CD4-positive, alpha-beta memory T cell (primary cell): ENCODE measurements at regions not wholly inside any gene's neighbourhood (a gene's known extent, or its start where the extent isn't known, plus 50 kb on each side); places are given as distances from the start of the nearest gene placed in this dataset.

Experiments used
- CTCF ChIA-PET: fragments of 350-600 bp; sonication (Branson Sonifier 250); formaldehyde crosslinking; loops from one replicate; lab custom pipeline; 2021; ENCODE audit warnings: inconsistent platforms; ENCODE audit not compliant: partially characterized antibody; lab: Charles Lee
- POLR2A ChIA-PET: fragments of 350-600 bp; sonication (Branson Sonifier 250); formaldehyde crosslinking; loops from one replicate; lab custom pipeline; 2021; ENCODE audit not compliant: partially characterized antibody; lab: Charles Lee
- DNase-seq, 5 donors: peaks; one replicate each; pipeline versions ENCODE4 v3.0.0 to v3.0.0-alpha.2; 2020 to 2022; ENCODE audit warnings: mixed read lengths in 1 of 5
- H3K27ac ChIP-seq: one replicate; pipeline ENCODE4 v1.7.0; 2013; ENCODE audit warnings: low read depth, low read length
- H3K27me3 ChIP-seq: 2 replicates; pipeline ENCODE4 v1.7.0; 2013; ENCODE audit warnings: mild to moderate bottlenecking, low read length, moderate library complexity; ENCODE audit not compliant: insufficient read depth
- H3K36me3 ChIP-seq: 2 replicates; pipeline ENCODE4 v1.7.0; 2013; ENCODE audit warnings: mild to moderate bottlenecking, low read length, moderate library complexity; ENCODE audit not compliant: insufficient read depth
- H3K4me1 ChIP-seq: 2 replicates; pipeline ENCODE4 v1.7.0; 2013; ENCODE audit warnings: mild to moderate bottlenecking, low read length, moderate library complexity; ENCODE audit not compliant: insufficient read depth
- H3K4me3 ChIP-seq, 2 donors: one replicate each; pipeline ENCODE4 v1.7.0; 2013; ENCODE audit warnings: low read length in 2 of 2, mild to moderate bottlenecking in 1 of 2
- H3K9me3 ChIP-seq, 2 donors: one replicate each; pipeline ENCODE4 v1.7.0; 2013; ENCODE audit warnings: low read length in 2 of 2, control low read depth in 1 of 2; ENCODE audit not compliant: control insufficient read depth in 1 of 2
- H3K27ac Mint-ChIP-seq, 7 donors: one replicate each; pipeline ENCODE4 v1.8.0; 2020 to 2021; ENCODE audit warnings: mixed read lengths in 7 of 7, mild to moderate bottlenecking in 6 of 7, inconsistent platforms in 3 of 7, moderate library complexity in 3 of 7
- H3K27me3 Mint-ChIP-seq, 2 donors: one replicate each; pipeline ENCODE4 v1.8.0; 2020 to 2021; ENCODE audit warnings: mixed read lengths in 2 of 2
- H3K36me3 Mint-ChIP-seq, 2 donors: one replicate each; pipeline ENCODE4 v1.8.0; 2020 to 2021; ENCODE audit warnings: mixed read lengths in 2 of 2, inconsistent platforms in 1 of 2, mild to moderate bottlenecking in 1 of 2
- H3K4me1 Mint-ChIP-seq, 4 donors: one replicate each; pipeline ENCODE4 v1.8.0; 2020 to 2021; ENCODE audit warnings: mixed read lengths in 4 of 4, mild to moderate bottlenecking in 1 of 4
- H3K4me3 Mint-ChIP-seq, 8 donors: one replicate each; pipeline ENCODE4 v1.8.0; 2020 to 2021; ENCODE audit warnings: mixed read lengths in 8 of 8, mild to moderate bottlenecking in 7 of 8, moderate library complexity in 6 of 8, inconsistent platforms in 3 of 8
- H3K9me3 Mint-ChIP-seq, 8 donors: one replicate each; pipeline ENCODE4 v1.8.0; 2020 to 2021; ENCODE audit warnings: mixed read lengths in 8 of 8, mild to moderate bottlenecking in 5 of 8, inconsistent platforms in 3 of 8, moderate library complexity in 1 of 8
- intact Hi-C: fragments of 100-400 bp; cut with micrococcal nuclease; formaldehyde crosslinking; loops from one replicate; pipeline ENCODE4 v1.15.1; 2023

GRCh38 chr16:56120447-56121155 is 70.7 kb upstream of the GNAO1 start:
- Histone ChIP-seq H3K27me3 (peaks cover 6% of the 10 kb centered on the region), H3K36me3 (no peaks in the 10 kb centered on the region), H3K9me3 (no peaks in the 10 kb centered on the region), H3K4me1 (no peaks in the 10 kb centered on the region), H3K27ac (no peak overlapping the region), H3K4me3 (no peak overlapping the region)
- CTCF ChIA-PET, result no interaction called here
- POLR2A ChIA-PET, result no interaction called here
- H3K27me3 Mint-ChIP-seq, result peaks cover 0 to 12% of the 10 kb centered on the region in 2 donors
- DNase-seq, result no peak
- H3K36me3 Mint-ChIP-seq, result no peaks in the 10 kb centered on the region
- peaks cover 0 to 2% (median 0%) of the 10 kb centered on the region in 4 donors for H3K4me1 Mint-ChIP-seq
- no peaks in the 10 kb centered on the region for H3K9me3 Mint-ChIP-seq
- H3K4me3 Mint-ChIP-seq, result no peak overlapping the region
- intact Hi-C loops, result no loop called here
- no peak overlapping the region for H3K27ac Mint-ChIP-seq

GRCh38 chr16:56119133-56119532 is 72.2 kb upstream of the GNAO1 start:
- H3K9me3 ChIP-seq, result no peaks in the 10 kb centered on the region
- CTCF ChIA-PET, result no interaction called here
- POLR2A ChIA-PET, result no interaction called here

GRCh38 chr16:56116577-56116964 is 74.7 kb upstream of the GNAO1 start:
- Histone ChIP-seq H3K9me3 (no peaks in the 10 kb centered on the region), H3K27ac (no peak overlapping the region), H3K27me3 (no peaks in the 10 kb centered on the region), H3K4me3 (no peak overlapping the region), H3K36me3 (no peaks in the 10 kb centered on the region), H3K4me1 (no peaks in the 10 kb centered on the region)
- no peaks in the 10 kb centered on the region for H3K9me3 Mint-ChIP-seq
- no peak overlapping the region for H3K27ac Mint-ChIP-seq
- CTCF ChIA-PET, result interaction anchor here (0.8 kb wide), 1 partner anchor 165 kb away, joined by 3 read pairs; no protein-coding TSS in a partner anchor
- intact Hi-C loops, result no loop called here
- peaks cover 0 to 2% of the 10 kb centered on the region in 2 donors for H3K27me3 Mint-ChIP-seq
- POLR2A ChIA-PET, result no interaction called here
- H3K4me3 Mint-ChIP-seq, result no peak overlapping the region
- H3K4me1 Mint-ChIP-seq, result peaks cover 0 to 2% (median under 1%) of the 10 kb centered on the region in 4 donors
- no peaks in the 10 kb centered on the region for H3K36me3 Mint-ChIP-seq
- DNase-seq, result no peak

More at GRCh38 chr16:56119133-56119532, 72.2 kb upstream of the GNAO1 start:
- DNase-seq, result no peak
- no peak overlapping the region for H3K4me3 ChIP-seq
- H3K4me3 Mint-ChIP-seq, result no peak overlapping the region
- H3K27ac ChIP-seq, result no peak overlapping the region
- peaks cover 0 to 6% of the 10 kb centered on the region in 2 donors for H3K27me3 Mint-ChIP-seq
- no peaks in the 10 kb centered on the region for H3K4me1 ChIP-seq
- no peaks in the 10 kb centered on the region for H3K36me3 Mint-ChIP-seq
- H3K4me1 Mint-ChIP-seq, result peaks cover 0 to 2% (median under 1%) of the 10 kb centered on the region in 4 donors
- intact Hi-C loops, result no loop called here
- no peak overlapping the region for H3K27ac Mint-ChIP-seq
- H3K9me3 Mint-ChIP-seq, result no peaks in the 10 kb centered on the region
- H3K27me3 ChIP-seq, result no peaks in the 10 kb centered on the region
- no peaks in the 10 kb centered on the region for H3K36me3 ChIP-seq

GRCh38 chr16:56115817-56116576 is 75.3 kb upstream of the GNAO1 start:
- Mint-ChIP-seq H3K36me3 (no peaks in the 10 kb centered on the region), H3K9me3 (no peaks in the 10 kb centered on the region), H3K4me3 (no peak overlapping the region), H3K27ac (peak overlapping the region in 1 of 7 donors; percentile 9), H3K27me3 (peaks cover 0 to 2% of the 10 kb centered on the region in 2 donors), H3K4me1 (peaks cover 0 to 2% (median under 1%) of the 10 kb centered on the region in 4 donors)
- CTCF ChIA-PET, result no interaction called here
- H3K36me3 ChIP-seq, result no peaks in the 10 kb centered on the region
- no peaks in the 10 kb centered on the region for H3K4me1 ChIP-seq
- no peak overlapping the region for H3K27ac ChIP-seq
- no peaks in the 10 kb centered on the region for H3K27me3 ChIP-seq
- no peaks in the 10 kb centered on the region for H3K9me3 ChIP-seq
- DNase-seq, result no peak
- POLR2A ChIA-PET, result no interaction called here
- intact Hi-C loops, result no loop called here
- no peak overlapping the region for H3K4me3 ChIP-seq

- Mint-ChIP-seq H3K9me3 (no peaks in the 10 kb centered on the region), H3K36me3 (no peaks in the 10 kb centered on the region), H3K4me3 (no peak overlapping the region), H3K27me3 (no peaks in the 10 kb centered on the region), H3K4me1 (peaks cover 0 to 1% (median 0%) of the 10 kb centered on the region in 4 donors), H3K27ac (no peak overlapping the region)
- Histone ChIP-seq H3K4me1 (no peaks in the 10 kb centered on the region), H3K27me3 (no peaks in the 10 kb centered on the region), H3K27ac (no peak overlapping the region), H3K36me3 (no peaks in the 10 kb centered on the region), H3K4me3 (no peak overlapping the region), H3K9me3 (no peaks in the 10 kb centered on the region)
- ChIA-PET POLR2A (no interaction called here), CTCF (no interaction called here)
- no peak for DNase-seq
- intact Hi-C loops, result no loop called here
Observed at GRCh38 chr16:56113223-56113622, 78.1 kb upstream of the GNAO1 start.

GRCh38 chr16:56111100-56111499 is 80.2 kb upstream of the GNAO1 start:
- no peaks in the 10 kb centered on the region for H3K9me3 Mint-ChIP-seq
- H3K4me3 Mint-ChIP-seq, result no peak overlapping the region
- no peaks in the 10 kb centered on the region for H3K36me3 ChIP-seq
- peaks cover 0 to 1% (median 0%) of the 10 kb centered on the region in 4 donors for H3K4me1 Mint-ChIP-seq
- no peaks in the 10 kb centered on the region for H3K27me3 ChIP-seq
- H3K27me3 Mint-ChIP-seq, result no peaks in the 10 kb centered on the region
- ChIA-PET POLR2A (no interaction called here), CTCF (no interaction called here)
- no peak overlapping the region for H3K4me3 ChIP-seq
- H3K27ac ChIP-seq, result no peak overlapping the region
- DNase-seq, result no peak
- no peak overlapping the region for H3K27ac Mint-ChIP-seq
- H3K4me1 ChIP-seq, result no peaks in the 10 kb centered on the region
- H3K36me3 Mint-ChIP-seq, result no peaks in the 10 kb centered on the region
- no peaks in the 10 kb centered on the region for H3K9me3 ChIP-seq
- intact Hi-C loops, result no loop called here

GRCh38 chr16:56109994-56110393 is 81.3 kb upstream of the GNAO1 start:
- no peaks in the 10 kb centered on the region for H3K4me1 ChIP-seq
- no peak overlapping the region for H3K27ac ChIP-seq
- no peak overlapping the region for H3K4me3 ChIP-seq
- no peaks in the 10 kb centered on the region for H3K27me3 Mint-ChIP-seq
- POLR2A ChIA-PET, result no interaction called here
- CTCF ChIA-PET, result interaction anchor here (1.4 to 1.8 kb wide), 2 partner anchors 93 to 208 kb away, joined by 4 to 5 read pairs; no protein-coding TSS in a partner anchor
- no peaks in the 10 kb centered on the region for H3K36me3 Mint-ChIP-seq
- no peaks in the 10 kb centered on the region for H3K9me3 ChIP-seq
- H3K4me1 Mint-ChIP-seq, result peaks cover 0 to 1% (median 0%) of the 10 kb centered on the region in 4 donors
- no peaks in the 10 kb centered on the region for H3K27me3 ChIP-seq
- no peaks in the 10 kb centered on the region for H3K36me3 ChIP-seq
- DNase-seq, result no peak
- intact Hi-C loops, result no loop called here
- H3K27ac Mint-ChIP-seq, result no peak overlapping the region
- no peaks in the 10 kb centered on the region for H3K9me3 Mint-ChIP-seq
- no peak overlapping the region for H3K4me3 Mint-ChIP-seq
